Activated T-cell treated with anti-CD3 and anti-CD28 coated beads for 4 hours (primary cell): ENCODE measurements at regions not wholly inside any gene's neighbourhood (a gene's known extent, or its start where the extent isn't known, plus 50 kb on each side); places are given as distances from the start of the nearest gene placed in this dataset.
"Not testable (repeated sequence)": the region's sequence is repeated elsewhere in the genome, so short reads cannot be mapped to it uniquely, and the experiment has no call there.

Experiments used
- DNase-seq: peaks from one replicate; pipeline ENCODE4 v3.0.0-alpha.2; 2020

DNA sequence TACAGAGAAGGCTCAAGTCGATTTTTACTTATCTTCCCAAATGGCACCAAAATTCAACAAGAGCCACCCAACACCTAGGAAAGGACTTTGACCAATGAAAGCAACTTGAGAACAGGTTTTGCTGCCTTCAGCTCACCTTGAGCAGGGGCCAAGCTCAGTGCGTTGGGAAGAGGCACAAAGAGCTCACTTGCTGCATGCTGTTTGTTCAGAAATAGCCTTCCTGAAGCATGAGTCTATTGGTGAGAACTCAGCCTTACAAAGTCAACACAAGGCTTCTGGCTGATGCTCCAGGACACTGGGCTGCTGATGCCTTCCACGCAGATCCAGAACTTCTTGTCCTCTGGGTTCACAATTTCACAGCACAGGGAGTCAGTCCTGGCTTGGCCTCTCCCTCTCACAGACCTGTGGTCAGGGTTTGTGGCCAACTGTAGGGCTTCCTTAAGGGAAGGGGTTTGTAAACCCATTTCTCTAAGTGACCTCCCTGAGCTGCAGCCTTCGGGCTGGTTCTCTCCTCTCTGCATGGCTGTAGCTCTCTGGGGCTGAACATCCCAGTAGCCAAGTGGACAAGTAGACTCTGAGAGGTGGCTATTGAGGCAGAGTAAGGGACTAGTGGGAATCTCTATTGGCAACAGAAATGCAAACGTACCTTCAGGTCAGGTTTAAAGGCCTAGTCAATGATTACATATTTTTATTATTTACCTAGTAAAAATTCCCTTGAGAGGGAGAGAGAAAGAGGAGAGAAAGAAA is 124.7 kb upstream of the GATA6 start:
- DNase-seq, result no peak

DNA sequence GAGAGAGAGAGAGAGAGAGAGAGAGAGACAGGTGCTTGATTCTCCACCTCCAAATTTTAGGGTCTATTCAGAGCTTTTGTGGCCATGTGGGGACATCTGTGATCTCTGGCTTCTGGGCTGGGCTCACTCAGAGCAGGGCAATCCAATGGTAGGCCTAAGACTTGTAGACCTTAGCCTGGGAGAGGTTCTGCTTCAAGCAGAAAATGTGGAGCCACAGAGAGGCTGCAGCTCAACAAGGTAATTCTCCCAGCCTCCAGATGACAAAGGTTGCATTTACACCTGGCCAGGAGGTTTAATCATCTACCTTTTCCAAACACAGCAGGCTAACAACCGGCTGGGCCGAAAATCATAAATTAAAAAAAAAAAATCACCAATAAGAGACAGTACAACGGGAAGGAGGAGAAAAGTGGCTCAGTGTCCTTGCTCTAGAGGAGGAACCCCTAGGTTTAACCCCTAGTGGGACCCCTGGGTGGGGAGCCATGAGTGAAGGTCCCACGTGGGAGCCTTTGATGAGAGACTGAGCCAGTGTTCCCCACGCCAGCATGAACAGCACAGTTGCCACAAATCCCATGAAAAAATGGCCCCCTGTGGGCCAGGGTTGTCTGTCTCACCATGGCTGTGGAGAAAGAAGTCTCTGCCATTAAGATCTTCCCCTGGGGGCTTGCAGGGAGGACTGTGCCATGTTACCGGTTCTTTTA is 124.0 kb upstream of the GATA6 start:
- no peak for DNase-seq

DNA sequence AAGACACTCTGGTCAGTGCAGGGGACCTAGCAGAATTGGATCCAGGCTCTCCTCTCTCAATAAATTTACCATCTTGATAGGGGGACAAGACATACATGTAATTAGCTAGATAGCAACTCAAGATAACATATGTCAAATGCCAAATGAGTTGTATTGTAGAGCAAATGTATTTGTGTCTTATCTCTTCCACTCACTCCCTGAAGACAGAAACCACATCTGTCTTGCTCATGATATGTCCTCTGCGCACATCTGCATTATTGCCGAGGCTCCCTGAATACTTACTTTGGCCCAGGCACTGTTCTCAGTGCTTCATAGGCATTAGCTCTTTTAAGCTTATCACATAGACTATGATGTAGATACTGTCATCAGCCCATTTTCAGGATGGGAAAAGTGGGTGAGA is 122.9 kb upstream of the GATA6 start:
- DNase-seq, result no peak

DNA sequence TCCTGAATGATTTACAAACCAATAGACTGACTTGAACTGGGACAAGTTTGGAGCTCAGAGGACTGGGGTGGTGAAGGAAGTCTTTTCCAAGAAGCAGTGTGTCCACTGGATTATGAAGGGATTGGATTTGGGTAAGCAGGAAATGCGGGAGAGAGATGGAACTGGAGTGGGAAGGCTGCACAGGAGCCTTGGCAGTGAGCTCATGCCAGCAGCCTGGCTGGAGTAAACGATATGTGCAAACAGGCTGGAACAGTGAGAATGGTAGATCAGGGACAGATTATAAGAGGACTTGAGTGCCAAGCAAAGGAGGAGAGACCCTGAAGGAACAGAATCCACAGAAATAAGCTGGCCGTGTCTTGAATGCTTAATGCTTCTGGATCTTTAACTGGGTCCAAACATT is 121.9 kb upstream of the GATA6 start:
- no peak for DNase-seq

DNA sequence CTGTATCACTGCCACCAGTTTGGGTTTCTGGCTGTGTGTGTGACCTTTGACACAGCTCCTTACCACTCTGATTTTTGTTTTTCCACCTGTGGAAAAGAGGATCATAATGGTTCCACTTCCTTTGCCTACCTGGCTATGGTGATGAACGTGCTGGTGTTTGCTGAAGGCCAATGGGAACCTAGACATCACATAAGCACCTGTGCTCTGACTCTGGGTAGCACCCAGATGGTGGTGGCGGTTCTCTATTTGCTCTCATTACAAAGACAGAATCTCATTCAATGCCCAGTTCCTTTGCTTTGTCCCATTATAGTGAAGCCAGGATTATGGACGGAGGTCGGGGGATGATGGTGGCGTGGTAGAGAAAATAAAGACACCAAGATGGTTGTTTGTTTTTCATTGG is 121.2 kb upstream of the GATA6 start:
- no peak for DNase-seq

DNA sequence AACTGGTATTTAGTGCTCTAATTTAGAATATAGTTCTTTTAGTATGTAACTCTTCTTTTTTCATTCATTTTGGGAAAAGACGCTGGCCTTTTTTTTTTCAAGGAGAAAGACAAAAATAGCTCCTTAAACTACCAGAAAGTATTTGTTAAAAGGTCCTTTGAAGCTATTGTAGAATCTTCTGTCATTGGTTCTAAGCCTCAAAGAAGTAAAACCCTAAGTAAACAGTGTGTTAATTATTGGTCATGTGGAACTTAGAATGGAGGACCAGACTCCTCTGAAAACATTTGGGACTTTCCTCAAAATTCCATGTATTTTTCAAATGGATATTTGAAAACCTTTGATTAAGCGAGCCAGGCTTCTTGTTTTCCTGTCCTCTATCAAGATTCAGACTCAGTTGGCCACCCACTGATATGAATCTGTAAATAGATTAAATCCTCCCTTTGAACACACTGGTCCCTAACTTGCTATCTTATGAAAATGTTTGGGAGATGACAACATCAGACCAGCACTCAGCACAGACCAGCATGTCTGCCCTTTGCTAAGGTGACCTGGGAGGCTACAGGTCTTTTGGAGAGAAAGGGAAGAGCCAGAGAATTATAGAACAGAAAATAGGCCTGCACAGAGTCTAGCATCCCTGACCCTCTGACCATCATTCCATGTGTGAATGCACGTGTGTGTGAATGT is 120.3 kb upstream of the GATA6 start:
- DNase-seq, result no peak

DNA sequence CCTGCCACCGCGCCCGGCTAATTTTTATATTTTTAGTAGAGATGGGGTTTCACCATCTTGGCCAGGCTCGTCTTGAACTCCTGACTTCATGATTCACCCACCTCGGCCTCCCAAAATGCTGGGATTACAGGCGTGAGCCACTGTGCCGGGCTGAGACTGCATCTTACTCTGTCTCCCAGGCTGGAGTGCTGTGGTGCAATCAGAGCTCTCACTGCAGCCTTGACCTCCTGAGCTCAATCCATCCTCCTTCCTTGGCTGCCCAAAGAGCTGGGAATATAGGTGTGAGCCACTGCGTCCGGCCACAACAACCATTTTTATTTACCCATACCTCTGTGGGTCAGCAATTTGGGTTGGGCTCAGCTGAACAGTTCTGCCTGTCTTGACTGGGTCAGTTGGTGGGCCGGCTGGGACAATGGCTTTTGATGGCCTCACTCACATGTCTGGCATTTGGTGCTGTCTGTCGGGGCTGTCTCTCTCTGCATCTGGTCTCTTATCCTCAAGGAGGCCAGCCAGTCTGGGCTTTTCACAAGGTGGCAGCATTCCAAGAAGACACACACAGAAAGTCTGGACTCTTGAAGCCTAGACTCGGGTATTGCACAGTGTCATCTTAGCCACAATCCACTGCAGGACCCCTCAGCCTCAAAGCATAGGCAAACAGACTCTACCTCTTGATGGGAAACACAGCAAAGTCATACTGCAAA is 116.8 kb upstream of the GATA6 start:
- DNase-seq, result no peak

DNA sequence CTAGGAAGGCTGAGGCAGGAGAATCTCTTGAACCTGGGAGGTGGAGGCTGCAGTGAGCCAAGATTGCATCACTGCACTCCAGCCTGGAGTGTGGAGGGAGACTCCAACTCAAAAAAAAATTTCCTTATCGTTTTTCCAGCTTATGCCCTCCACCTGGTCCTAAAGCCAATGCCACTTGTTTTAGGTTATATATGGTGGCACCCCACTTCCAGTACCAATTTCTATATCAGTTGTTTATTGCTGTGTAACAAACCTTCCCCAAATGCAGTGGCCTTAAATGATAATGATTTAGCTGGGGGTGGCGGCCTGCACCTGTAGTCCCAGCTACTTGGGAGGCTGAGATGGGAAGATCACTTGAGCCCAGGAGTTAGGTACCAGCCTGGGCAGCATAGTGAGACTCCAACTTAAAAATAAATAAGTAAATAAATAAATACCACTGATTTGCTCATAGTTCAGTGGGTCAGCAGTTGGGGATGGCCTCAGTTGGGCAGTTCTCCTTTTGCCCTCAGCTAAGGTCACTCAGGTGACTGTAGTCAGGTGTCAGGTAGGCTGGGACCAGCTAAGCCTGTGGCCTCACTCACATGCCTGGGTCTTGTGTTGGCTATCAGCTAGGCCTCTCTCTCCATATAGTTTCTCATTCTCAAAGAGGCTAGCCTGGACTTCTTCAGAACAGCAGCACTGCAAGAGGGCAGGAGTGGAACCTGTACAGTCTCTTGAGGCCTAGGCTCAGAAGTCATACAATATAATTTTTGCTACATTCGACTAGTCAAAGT is 113.7 kb upstream of the GATA6 start:
- no peak for DNase-seq

DNA sequence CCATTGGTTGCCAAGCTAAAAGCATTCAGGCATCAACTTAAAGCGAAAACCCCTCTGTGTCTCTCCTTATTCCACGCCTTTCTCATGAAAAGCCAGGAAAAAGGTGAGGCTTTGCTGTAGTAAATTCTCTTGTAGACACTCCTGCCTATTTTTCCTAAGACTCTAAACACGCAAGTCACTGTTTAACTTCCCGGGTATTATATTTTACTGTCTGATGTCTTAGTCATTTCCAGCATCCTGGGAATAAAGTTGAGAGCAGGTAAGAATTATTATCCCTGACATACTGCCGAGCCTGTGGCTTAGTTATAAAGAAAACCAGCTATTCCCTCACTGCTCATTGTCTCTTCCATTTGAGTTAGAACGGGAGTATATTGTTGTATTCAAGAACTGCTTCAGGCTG is 112.4 kb upstream of the GATA6 start:
- no peak for DNase-seq

DNA sequence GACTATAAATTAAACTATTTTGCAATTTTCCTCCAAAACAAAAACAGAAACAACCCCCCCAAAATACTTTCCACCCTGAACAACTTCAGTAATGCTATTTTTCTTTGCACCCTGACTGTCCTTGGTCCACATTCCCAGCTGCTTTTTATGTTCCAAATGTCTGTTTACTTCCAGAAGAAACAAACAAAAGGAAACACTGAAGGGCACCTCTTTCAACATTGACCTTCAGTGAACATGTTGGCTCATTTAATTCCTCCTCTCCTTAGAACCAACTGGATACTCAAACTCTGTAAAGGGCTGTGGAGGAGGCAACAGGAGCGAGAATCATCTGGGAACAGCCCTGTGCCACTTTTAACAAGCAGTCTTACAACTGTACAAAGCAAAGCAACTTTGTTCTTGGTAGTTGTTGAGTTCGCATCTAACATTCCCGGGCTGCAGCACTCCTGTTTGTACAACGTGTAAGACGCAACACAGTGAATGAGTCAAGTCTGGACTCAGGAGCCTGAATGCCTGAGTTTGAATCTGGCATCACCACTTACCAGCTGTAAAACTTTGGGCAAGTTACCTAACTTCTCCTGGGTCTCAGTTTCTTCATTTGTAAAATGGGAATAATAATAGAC is 111.4 kb upstream of the GATA6 start:
- DNase-seq, result no peak

DNA sequence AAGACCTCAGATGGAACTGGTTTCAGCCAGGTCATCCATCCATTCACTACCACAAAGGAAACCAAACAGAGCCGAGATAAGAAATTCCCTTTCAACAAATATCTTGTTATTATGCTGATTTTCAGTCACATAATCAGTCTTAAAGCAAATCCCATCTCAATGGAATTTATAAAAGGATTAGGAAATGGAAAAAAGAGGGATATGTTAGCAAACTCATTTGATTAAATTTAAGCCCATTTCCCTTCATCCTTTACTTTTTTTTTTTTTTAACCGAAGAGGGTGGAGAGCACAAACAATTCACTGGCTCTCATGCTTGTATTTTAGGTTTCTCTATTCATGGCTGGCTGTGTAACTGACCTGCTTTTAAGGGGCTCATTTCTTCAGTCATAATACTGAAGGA is 109.0 kb upstream of the GATA6 start:
- DNase-seq, result no peak

DNA sequence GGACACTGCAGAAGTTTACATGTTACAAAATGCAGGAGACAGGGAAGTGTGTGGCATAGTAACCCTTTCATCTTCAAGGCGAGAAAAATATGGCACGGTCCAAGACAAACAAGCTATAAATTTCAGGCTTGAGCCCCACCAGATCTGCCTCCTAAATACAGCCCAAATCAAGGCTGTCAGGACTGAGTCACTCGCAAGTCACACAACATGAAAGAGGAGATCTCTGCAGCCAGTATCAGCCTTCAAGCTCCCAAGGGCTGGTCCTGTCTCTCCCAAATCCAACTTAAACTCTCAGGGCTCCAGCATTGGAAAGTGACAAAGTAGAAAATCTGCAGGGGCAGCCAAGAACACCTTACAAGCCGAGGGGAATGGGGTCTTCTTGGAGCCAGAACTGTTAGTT is 106.3 kb upstream of the GATA6 start:
- DNase-seq, result no peak

DNA sequence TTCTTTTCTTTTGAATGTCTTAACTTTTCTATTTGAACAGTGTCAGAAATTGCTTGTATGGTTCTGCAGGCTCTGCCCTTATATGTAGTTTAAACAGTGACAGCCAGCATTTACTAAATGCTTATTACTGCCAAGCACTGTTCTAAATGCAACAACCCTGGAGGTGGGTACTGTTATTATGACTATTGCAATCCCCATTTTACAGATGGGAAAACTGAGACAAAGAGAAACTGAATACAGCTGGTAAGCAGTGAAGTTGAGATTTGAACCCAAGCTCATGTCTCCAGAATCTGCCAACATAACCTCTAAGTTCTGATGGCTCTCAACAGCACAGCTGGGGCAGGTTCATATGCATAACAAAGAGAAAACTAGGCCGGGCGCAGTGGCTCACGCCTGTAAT is 105.7 kb upstream of the GATA6 start:
- DNase-seq, result no peak

DNA sequence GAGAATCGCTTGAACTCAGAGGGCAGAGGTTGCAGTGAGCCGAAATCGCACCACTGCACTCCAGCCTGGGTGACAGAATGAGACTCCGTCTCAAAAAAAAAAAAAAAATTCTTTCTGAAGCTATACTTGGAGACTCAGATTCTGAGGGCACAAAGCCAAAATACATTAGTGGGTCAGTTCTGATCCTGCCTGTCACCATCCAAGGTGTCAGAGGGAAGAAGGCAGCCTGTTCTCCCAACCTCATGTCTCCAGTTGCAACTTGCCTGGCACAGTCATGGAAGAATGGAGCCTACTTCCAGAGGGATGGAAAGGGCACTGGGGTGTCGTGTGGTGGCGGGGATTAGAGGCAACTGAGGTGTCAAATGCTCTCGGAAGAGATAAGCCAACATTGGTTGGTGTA is 104.8 kb upstream of the GATA6 start:
- DNase-seq, result no peak

DNA sequence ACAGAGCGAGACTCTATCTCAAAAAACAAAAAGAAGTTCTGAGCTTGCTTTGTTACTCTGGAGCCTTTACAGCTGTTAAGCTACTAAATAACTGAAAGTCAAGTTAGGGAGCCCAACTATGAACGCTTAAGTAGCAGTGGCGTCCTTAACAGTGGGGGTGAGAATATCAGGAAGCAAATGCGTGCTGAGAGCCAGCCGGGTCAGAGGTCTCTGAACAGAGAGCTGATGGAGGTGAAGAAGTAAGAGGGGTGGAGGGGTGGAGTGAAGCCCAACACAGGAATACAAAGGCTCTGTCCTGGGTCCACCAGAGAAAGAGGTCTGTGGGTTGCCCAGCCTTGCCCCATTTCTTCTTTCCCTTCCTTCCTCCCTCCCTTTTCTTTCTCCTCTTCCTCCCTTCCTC is 104.1 kb upstream of the GATA6 start:
- DNase-seq, result no peak

DNA sequence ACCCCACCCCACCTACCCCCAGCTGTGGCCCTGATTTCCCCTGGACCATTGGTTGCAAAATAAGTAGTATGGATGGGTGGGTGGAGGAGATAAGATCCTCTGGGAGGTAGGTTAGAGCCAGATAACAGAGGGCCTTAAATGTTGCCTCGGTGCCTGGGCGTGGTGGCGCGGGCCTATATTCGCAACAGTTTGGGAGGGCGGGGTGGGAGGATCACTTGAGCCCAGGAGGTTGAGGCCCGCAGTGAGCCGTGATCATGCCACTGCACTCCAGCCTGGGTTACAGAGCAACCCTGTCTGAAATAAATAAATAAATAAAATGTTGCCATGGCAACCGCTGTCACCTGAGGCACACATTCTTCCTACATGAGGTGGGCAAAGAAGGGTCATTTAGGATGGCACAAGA is 103.3 kb upstream of the GATA6 start:
- DNase-seq, result no peak

DNA sequence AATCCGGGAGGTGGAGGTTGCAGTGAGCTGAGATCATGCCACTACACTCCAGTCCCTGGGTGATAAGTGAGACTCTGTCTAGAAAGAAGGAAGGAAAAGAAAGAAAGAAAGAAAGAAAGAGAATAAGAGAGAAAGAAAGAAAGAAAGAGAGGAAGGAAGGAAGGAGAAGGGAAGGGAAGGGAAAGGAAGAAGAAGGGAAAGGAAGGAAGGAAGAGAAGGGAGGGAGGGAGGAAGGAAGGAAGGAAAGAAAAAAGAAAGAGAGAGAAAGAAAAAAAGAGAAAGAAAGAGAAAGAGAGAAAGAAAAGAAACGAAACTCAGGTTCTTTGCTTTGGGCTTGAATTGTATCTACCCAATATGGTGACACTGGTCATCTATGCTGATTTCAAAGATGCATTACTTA is 102.3 kb upstream of the GATA6 start:
- no peak for DNase-seq

DNA sequence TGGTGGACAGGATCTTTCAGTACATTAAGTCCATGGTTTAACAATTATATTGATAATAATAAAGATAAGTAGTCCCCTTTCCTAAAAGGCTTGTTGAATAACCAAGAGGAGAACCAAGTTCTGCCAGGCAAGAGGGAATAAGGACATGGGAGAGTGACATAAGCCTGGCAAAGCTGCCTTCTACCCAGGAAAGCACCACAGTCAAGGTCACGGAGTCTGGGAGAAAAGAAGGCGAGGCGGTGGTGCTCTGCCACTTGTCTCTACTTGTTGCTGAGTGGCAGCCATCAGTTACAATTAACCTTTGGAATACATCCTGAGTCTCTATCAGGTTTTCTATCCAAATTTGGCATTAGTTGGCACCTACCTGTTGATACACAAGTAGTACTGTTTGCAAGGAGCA is 101.7 kb upstream of the GATA6 start:
- DNase-seq, result no peak

DNA sequence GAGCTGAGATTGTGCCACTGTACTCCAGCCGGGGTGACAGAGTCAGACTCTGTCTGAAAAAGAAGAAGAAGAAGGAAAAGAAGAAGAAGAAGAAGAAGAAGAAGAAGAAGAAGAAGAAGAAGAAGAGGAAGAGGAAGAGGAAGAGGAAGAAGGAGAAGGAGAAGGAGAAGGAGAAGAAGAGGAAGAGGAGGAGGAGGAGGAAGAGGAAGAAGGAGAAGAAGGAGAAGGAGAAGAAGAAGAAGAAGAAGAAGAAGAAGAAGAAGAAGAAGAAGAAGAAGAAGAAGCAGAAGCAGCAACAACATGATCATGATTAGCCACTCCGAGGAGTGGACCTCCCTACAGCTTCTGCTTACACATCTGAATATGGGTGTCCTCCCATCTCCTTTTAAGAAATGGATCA is 100.6 kb upstream of the GATA6 start:
- not testable (repeated sequence) for DNase-seq

DNA sequence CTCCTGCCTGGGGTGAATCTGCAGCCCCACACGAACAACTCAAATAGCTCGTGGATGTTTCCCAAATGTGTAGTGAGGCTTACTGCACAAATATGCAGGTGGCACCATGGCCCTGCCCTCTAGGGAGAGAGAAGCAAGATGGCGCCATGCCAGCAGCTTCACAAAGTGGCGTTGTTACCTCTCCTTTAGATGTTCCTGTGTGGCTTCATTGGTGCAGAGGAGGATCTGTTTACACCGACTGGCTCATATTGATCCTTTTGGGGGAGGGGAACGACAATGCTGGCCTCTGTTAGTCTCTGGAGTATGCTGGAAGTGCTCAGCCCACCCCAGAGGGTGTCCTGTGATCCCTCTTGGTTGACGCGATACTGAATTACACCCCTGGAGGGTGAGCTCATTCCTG is 99.5 kb upstream of the GATA6 start:
- DNase-seq, result no peak

DNA sequence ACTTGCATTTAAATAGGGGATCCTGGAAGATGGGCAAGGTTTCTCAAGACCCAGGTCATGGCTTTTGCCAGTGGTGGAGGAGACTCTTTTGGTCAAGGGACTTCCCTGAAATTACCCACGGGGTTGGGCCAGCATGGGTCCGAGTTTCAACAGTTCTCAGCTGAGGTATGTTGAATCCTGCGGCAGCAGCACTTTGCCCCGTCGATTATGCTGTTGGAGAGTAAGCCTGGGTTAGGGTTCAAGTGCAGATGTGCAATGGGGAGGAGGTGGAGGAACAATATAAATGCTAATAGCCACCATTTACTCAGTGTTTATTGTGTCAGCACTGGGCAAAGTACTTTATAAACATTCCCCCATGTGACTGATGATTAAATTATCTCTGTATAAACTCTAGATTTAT is 96.0 kb upstream of the GATA6 start:
- DNase-seq, result no peak

DNA sequence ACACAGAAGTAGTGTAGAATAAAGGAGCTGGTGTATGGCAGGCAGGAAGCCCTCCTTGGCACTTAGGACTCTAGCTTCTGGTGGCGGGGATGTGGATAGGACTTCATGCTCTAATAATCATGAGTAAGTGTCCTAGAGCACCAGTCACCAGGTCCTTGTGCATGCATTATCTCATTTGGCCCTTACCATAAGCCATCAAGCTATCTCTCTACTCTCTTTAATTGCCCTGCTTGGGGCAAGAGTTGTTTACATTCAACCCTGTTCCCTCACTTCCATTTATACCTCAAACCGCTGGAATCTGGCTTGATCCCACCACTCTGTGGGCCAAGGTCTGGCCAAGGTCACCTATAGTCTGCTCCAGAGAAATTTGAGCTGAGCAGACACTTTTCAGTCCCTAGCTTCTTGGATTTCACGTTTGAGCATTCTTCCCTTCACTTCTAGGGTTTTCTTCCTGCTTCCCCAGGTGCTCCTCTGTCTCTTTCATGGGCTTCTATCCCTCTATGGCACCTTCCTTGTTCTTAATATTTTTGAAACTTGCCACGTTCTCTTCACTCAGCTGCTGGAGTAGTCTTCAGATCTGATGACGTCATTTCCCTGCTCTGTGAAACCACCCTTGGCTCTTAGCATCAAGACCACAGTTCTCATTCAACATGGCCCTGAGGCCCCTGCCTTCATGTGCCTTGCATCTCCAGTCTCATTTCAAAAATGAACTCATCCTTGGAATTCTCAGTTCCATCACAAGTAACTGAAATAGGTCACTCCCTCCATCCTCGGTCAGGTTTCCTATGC is 94.9 kb upstream of the GATA6 start:
- DNase-seq, result no peak
